UCSD-AML1 (cell line): ENCODE measurements at regions not wholly inside any gene's neighbourhood (a gene's known extent, or its start where the extent isn't known, plus 50 kb on each side); places are given as distances from the start of the nearest gene placed in this dataset.

Source experiments
- DNase-seq: peaks from one replicate; lab custom pipeline; 2025; ENCODE audit not compliant: unreplicated experiment; lab: John Stamatoyannopoulos, UW

DNA sequence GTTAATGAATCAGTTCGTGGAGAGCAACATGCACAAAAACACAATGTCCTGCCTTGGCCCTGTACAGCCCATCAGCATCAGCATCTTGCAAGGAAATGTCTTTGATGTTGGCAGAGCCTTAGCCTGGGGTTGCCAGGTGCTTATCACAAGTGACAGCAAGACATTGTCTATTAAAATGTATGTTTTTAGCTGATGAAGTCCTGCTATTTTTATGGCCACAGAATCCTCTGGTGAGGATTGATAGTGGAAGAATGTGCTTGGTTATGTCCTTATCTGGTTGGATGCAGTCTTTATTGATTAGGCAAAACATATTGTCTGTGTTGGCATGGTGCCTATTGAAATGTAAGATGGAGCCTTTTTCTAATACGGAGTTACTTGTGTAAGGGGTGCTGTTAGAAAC is 1427.0 kb upstream of the MIR17HG start:
- no peak for DNase-seq

DNA sequence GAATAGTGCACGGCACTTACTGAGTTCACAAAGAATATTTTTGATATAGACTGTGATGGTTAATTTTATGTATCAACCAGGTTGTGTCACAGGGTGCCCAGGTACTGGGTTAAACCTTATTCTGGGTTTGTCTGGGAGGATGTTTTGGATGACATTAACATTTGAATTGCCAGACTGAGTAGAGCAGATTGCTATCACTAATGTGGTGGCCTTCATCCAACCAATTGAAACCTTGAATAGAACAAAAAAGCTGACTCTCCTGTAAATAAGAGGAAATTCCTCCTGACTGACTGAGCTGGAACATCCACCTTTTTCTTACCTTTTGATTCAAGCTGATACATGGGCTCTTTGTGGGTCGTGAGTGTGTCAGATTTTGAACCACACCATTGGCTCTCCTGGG is 1424.4 kb upstream of the MIR17HG start:
- no peak for DNase-seq

DNA sequence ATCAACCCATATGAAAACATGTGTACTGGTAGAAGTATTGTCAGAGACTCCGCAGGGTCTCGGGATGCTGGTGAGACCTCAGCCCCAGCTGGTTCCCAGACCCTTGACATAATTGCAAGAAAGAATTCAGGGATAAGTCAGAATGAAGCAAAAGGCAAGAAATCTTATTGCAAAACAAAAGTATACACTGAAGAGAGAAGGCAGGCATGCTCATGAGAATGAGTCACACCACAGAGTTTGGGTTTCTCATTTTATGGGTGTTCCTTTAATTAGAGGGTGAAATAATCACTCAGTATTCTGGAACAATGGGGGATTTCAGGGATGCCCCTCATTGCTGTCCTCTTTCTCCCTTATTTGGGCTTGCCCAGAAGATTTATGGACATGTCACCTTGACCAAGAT is 1423.8 kb upstream of the MIR17HG start:
- DNase-seq, result no peak

DNA sequence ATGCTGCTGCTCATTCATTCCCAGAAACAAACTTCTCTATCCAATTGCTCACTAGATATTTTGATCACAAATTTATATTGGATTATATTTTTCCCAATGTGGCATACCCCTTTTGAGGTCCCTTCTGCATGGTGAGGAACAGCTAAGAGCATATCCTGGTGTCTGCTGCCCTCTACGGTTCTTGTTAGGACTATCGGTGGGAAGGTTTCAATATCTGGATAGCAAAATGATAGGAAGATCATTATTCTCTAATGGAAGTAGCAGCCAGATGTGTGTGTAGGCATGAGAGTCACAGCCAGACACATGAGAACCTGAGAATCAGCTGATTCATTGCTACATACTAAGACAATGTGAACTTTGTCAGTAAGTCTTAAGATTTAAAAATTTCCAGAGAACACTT is 1422.4 kb upstream of the MIR17HG start:
- no peak for DNase-seq

DNA sequence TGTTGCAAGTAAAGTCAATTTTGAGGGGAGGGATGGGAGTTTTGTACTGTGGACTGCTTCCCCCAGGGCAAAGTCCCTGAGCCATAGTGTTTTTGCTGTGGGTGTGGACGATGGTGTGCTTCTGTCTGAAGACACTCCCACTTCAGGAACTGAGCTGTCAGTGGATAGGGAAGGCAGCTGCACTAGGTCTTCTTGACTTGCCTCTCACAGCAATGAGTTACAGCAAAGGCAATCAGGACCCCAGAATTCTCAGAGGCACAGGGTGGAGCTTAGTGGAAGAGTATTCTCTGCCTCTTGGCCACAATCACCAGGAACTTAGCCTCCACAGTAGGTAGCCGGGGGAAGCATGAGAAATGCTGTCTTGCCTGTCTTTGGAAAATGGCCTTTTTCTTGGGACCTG is 1416.6 kb upstream of the MIR17HG start:
- no peak for DNase-seq

DNA sequence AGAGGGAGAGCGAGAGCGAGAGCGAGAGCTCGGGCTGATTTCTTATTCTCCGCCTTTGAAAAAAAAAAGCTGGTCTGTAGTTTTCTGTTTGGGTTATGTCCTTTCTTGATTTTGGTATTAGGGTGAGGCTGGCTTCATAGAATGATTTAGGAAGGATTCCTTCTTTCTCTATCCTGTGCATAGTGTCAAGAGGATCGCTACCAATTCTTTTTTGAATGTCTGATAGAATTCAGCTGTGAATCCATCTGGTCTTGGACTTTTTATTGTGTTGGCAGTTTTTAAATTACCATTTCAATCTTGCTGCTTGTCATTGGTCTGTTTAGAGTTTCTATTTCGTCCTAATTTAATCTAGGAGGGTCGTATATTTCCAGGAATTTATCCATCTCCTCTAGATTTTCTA is 1414.6 kb upstream of the MIR17HG start:
- no peak for DNase-seq

DNA sequence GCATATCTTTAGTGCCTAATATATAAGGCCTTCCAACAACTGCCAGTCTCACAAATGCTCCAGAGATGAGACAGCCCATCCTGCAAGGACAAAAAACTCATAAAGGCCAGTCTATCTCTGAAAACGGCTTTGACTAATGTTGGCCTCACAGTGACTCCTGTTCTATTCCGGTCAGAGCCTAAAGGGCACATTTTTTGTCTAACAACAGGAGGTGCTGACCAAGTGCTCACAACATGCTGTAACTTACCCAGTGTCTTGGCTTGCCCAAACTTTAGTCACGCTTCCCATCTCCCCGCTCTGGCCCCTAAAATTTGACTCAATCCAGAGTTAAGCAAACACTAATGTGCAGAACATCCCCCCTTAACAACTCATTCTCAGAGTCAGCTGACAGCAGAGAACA is 1411.2 kb upstream of the MIR17HG start:
- DNase-seq, result no peak

DNA sequence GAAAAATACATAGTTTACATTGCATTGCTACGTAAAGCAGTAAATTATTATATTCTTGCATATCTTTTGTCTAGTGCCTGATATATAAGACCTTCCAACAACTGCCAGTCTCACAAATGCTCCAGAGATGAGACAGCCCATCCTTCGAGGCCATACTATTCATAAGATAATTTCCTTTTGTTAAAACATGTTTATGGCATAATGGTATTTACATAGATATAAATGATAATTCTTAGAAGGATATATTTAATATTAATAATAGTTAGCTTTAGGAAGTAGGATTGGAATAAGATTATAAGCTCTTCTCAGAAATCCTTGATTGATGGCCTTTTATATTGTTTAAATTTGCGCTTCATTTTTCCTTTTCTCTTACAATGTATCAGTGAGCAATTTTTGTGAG is 1410.1 kb upstream of the MIR17HG start:
- no peak for DNase-seq

DNA sequence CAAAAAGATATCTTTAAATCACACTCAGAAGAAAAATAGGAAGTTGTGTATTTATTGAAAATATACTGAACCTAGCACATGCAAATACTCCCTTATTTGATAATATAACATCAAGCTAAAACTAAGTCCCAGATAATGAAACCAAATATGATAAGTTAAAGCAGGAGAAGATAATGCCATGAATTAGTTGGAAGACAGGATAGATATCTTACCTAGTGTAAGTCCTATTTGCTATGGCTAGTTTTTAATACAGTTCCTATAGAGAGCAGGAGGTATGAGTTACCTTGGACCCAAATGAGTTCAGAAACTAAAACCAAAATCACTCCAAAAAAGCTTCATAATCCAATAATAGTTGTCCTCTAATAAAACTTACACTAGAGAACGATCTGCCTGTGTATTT is 1407.1 kb upstream of the MIR17HG start:
- DNase-seq, result no peak

DNA sequence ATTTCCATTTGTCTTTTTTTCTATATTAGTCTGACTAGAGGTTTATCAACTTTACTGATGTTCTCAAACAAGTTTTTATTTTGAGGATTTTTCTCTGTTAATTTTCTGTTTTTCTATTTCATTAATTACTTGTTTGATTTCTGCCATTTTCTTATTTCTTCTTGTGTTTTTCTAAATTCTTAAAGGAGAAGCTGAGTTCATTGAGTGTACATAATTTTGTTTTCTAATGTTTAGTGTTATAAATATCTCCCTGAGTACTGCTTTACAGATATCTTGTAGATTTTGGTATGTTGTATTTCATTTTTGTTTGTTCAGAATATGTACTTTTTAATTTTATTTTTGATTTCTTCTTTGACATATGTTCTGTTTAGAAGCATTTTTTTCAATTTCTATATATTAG is 1404.3 kb upstream of the MIR17HG start:
- DNase-seq, result no peak

DNA sequence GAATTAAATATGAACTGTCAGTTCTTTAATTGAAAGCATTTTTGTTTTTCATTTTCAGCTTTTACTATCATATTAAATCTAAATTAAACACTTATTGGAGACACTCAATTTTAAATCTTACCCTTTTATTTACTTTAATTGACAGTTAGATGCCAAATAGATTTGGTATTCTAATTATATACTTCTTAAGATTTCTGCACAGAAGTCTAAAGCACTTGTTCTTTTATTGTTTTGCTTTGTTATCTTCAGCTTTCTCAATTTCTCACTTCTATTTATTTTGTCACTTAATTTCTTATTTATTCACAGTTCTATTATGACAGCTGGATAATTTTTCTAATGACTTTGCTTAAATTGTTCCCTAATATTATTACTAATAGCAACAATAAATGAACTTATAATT is 1397.3 kb upstream of the MIR17HG start:
- no peak for DNase-seq

DNA sequence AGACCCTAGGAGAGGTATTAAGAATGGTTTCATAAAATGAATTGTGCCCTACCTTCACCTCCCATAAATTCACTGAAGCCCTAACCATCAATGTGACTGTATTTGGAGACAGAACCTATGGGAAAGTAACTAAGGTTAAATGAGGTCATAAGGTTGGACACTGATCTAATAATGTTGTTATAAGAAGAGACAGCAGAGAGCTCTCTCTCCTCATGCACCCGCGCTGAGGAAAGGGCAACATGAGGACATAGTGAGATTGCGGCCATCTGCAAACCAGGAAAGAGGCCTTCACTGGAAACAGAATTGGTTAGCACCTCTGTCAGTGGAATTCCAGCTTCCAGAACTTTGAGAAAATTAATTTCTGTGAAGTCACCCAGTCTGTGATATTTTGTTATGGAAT is 1396.1 kb upstream of the MIR17HG start:
- DNase-seq, result no peak

DNA sequence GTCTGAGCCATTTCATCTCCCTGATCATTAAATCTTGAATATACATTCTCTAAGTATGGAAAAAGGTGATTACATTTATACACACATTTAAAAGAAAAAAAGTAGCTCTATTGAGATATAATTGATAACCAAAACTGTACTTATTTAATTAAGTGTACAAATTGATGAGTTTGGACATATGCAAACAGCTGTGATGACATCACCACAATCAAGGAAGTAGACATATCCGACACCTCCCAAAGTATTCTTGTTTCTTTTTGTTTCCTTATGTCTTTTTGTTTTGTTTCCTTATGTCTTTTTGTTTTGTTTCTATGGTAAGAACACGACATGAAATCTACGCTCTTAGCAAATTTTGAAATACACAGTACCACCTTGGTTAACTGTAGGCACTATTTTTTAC is 1393.9 kb upstream of the MIR17HG start:
- DNase-seq, result no peak

DNA sequence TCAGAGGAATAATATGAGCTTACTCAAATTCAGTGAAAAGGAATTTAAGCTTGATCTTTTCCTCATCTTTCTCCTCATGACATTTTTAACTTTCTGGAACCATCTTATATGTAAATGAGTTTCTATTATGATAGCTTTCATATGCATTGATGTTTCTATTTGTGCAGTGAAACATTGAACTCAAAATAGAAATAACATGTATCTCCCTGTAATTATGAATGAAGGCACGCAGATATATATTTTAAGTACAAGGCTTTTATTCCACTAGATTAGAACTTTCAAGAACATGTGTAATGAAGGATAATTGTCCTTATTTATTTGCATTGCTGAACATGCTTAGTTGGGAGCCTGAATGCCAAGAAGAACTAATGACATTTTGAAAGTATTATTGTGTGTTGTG is 1391.7 kb upstream of the MIR17HG start:
- no peak for DNase-seq

DNA sequence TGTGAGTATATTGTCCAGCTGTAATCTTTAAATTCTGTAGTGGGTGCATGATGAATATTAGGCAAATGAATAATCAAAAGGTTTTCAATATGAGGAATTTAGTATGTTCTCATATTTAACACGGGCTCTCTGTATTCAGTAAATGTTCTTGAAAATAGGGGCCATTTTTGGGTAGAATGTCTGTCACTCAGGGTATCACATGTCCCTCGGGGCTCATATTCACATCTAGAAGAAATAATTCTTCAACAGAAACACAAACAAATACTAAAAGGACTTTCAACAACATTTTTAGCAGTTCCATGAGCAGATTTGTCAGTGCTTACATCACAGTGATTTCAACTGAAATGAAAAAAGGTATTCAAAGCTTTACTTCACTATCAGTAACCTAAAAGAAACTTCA is 1388.4 kb upstream of the MIR17HG start:
- DNase-seq, result no peak

DNA sequence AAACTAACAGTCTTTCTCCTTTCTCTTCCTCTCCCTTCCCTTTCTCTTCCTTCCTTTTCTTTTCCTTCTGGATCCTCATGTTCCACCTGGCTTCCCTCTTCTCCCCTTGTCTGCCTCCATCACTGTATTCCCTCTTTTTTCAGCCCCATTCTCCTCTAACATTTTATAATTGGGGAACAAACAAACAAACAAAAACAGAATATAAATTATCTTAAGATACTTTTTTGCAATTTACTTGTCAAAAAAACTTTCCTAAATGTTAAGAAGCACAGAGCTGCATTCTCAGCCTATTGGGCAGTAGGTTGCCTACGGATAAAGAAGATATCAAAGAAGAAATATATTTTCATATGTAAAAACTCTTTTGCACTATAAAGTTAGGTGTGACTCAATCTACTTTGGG is 1382.2 kb upstream of the MIR17HG start:
- no peak for DNase-seq

DNA sequence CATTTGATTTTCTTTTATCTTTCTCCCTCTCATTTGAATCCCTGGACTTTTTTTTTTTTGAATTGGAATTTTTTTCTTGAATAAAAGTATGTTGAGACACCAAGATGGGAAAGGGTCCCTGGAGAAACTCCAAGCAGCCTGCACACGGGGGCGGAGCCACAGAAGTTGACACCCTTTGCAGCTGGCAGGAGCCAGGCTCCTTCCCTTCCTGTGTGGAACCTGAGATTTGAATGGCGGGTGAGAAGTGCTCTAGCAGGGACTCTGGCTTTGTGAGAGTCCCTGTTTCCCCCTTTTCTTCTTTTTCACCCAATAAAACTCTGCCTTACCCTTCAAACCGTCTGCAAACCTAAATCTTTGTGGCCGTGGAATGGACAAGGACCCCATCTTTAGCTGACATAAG is 1381.0 kb upstream of the MIR17HG start:
- DNase-seq, result no peak

DNA sequence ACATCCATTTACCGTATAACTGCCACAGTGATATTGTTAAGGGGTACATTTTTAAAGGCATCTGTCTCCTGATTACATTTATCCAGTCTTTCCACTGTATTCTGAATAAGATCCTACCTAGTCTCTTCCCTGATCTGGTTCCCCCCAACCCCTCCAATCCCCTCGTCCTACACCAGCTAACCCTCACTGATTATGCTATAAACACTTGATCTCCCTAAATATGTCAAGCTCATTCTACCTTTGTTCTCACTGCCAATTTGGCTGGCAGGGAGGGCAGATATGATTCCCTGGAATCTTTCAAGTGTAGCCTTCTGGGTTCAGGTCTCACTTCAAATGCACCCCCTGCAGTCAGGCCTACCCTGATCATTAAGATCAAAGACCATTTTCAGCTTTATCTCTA is 1379.8 kb upstream of the MIR17HG start:
- no peak for DNase-seq

DNA sequence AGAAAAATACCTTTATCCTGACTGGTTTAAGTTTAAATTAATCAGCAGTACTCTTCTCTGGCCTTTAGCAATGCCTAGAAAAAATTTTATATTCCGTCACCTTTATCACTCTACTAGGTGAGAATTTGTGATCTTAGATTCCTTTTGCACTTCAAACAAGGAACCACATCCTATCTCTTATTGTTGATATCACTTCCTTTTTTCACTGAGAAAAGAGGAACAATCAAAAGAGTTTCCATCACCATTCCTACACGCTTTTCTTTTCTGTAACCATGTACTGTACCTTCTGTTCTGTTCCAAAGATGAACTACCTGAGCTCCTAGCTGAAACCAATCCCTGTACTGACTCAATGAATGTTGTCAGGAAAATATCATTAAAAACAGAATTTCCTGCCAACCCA is 1379.0 kb upstream of the MIR17HG start:
- DNase-seq, result no peak

DNA sequence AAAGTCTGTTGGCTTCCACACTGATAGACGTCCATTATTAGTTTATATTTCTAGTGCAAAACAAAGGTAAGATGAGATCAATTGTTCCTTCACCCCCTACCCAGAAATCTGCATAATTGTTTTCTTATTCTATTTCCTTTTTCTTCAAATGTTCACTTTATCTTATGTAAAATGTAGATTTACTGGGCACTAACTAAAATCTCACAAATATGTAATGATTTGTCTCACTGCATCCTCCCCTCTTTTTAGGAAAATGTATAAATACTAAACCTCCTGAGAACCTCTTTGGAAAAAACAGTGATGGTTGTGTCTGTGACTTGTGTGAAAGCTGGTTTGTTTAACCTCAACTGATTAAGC is 1377.2 kb upstream of the MIR17HG start:
- no peak for DNase-seq

DNA sequence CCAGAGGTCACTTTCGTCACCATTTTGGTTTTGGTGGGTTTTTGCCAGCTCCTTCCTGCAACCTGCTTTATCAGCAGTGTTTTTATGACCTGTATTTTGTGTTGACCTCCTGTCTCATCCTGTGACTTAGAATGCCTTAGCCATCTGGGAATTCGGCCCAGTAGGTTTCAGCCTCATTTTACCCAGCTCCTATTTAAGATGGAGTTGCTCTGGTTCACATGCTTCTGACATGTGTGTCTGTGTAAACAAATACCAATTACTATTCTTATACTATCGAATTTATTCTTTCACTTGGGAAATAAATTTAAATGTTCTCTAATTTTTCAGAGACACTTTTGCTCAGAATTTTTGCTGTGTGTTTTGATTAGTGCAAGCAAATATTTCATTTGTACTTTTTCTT is 1370.3 kb upstream of the MIR17HG start:
- DNase-seq, result no peak

DNA sequence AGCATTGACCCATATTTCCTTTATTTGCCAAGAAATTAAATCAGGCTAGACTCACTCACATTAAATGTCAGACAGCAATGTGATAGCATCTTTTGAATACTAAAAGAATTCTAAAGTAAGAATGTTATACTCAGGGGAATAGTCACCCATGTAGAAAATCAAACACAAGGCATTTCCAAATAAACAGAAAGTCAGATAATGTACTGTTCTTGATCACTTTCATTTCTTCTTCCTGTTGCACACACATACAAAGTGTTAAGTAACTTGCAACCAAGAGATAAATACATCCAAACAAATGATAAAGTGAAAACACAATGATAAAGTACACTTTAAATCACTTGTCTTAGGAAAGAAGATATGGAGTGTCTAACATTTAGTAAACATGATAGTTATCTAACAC is 1366.6 kb upstream of the MIR17HG start:
- DNase-seq, result no peak

DNA sequence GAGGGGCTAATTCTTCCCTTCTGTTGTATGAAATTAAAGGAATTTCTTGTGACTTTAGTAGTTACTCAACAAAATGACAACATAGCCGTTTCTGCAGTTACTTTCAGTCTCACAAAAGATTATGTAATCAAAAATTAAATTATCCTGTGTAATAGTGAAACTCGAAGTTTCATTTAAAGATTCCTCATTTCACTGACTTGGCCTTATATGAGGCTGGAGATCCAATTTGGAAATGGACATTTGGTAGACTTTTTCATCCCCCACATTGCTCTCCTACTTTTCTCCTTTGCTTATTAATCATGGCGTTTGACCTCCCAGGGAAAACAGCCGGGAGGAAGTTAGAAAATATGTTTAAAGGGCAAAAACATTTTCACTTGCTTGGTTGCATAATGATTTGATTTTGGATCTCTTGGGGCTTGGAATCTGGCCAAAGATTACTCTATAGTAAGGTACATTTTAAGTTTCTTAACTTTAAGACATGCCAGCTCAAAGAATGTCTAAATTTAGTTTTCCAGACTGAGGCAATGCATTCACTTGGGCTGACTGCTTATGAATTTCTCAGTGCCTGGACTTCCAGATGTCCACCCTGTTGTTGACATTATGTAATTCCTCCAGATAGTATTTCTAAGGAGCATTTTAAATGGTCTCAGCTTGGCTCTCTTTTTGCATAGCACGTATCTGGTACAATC is 1364.9 kb upstream of the MIR17HG start:
- DNase-seq, result no peak

DNA sequence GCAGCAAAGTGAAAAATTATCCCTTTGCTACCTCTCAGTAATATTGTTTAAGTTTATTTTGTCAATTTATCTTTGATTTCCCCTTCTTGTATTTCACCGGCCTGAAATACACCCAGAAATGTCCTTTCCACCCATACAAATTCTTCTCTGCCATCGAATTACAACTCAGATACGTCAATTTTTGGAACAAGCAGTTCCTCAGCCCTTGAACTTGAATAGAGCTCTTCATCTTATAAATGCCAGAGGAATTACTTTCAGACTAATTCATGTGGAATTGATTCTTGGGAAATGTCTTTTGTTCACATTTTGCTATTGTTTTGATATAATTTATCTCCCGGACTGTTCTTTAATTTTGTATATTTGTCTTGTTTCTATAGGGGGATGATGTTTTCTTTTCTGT is 1359.3 kb upstream of the MIR17HG start:
- DNase-seq, result no peak
